ENCODE measurements at regions not wholly inside any gene's neighbourhood (a gene's known extent, or its start where the extent isn't known, plus 50 kb on each side); places are given as distances from the start of the nearest gene placed in this dataset.

GRCh38 chr3:67704322-67704721 lies 49.9 kb upstream of the SUCLG2 start:
- no peak overlapping the region for H3K4me3 ChIP-seq
- intact Hi-C loops (cut with DNase I), result no loop called here
- H3K27ac ChIP-seq (replicated peaks in 1 of 4), result no peak overlapping the region
- no peak for TF ChIP-seq EP300 (IDR thresholded peaks at IDR 0.05)
- TF ChIP-seq POLR2AphosphoS5 (IDR thresholded peaks at IDR 0.05), result no peak
- TF ChIP-seq POLR2A (IDR thresholded peaks at IDR 0.05; ENCODE audit: low read depth), result no peak
- TF ChIP-seq CTCF (IDR thresholded peaks at IDR 0.05), result no peak
- no peaks in the 10 kb centered on the region for H3K9me3 ChIP-seq
- no peak for DNase-seq (ENCODE audit: extremely low spot score)
- H3K27me3 ChIP-seq, result no peaks in the 10 kb centered on the region
- H3K4me1 ChIP-seq, result no peaks in the 10 kb centered on the region
- 92% methylated on average over 4 of the region's 4 CpGs for WGBS
- H3K36me3 ChIP-seq, result no peaks in the 10 kb centered on the region

Small RNAs in the stretch of these regions (small RNA-seq; reads per million reads assigned to genes)
- gene AC107626.1, result 0 reads per million in 3 donors
